Caco-2 (cell line): ENCODE measurements at regions not wholly inside any gene's neighbourhood (a gene's known extent, or its start where the extent isn't known, plus 50 kb on each side); places are given as distances from the start of the nearest gene placed in this dataset.

Experiments
- BruUV-seq: library from RNA; stranded (reverse); fragments of 400-500 nt; replicated peaks from 2 replicates; lab custom pipeline; 2021; lab: Mats Ljungman, UMichigan
- CTCF ChIA-PET: fragments of 300-600 bp; sonication (Branson Sonifier 250); formaldehyde crosslinking; loops from one replicate; lab custom pipeline; 2022; ENCODE audit warnings: antibody characterized with exemption; lab: Charles Lee
- POLR2A ChIA-PET: fragments of 300-600 bp; sonication (Branson Sonifier 250); formaldehyde crosslinking; loops from one replicate; lab custom pipeline; 2022; ENCODE audit warnings: antibody characterized with exemption; lab: Charles Lee
- DNase-seq, 2 experiments: peaks; one replicate each; pipeline versions ENCODE4 v3.0.0 to v3.0.0-alpha.2; 2020 to 2022
- H3K27me3 ChIP-seq: replicated peaks from 2 replicates; pipeline ENCODE4 v1.6.0; 2011; ENCODE audit warnings: low read length; ENCODE audit not compliant: control insufficient read depth, insufficient read depth
- H3K36me3 ChIP-seq: 2 replicates; pipeline ENCODE4 v1.5.1; 2011; ENCODE audit warnings: low read length; ENCODE audit not compliant: control insufficient read depth, insufficient read depth
- H3K4me1 ChIP-seq: fragments of 250-450 bp; sonication (Bioruptor Pico); 2 replicates; pipeline ENCODE4 v1.5.1; 2020; ENCODE audit warnings: mild to moderate bottlenecking
- H3K4me3 ChIP-seq: 2 replicates; pipeline ENCODE4 v1.5.1; 2011; ENCODE audit warnings: low read depth, mild to moderate bottlenecking, control low read depth, low read length
- H3K9me3 ChIP-seq: fragments of 250-450 bp; sonication (Bioruptor Pico); 2 replicates; pipeline ENCODE4 v1.5.1; 2020; ENCODE audit warnings: mild to moderate bottlenecking, moderate library complexity
- H3K27ac Mint-ChIP-seq: one replicate; pipeline ENCODE4 v1.8.0; 2022; ENCODE audit warnings: mixed read lengths; ENCODE audit not compliant: unreplicated experiment
- H3K27me3 Mint-ChIP-seq: one replicate; pipeline ENCODE4 v1.8.0; 2022; ENCODE audit warnings: mixed read lengths; ENCODE audit not compliant: insufficient read depth, unreplicated experiment
- H3K36me3 Mint-ChIP-seq: one replicate; pipeline ENCODE4 v1.8.0; 2022; ENCODE audit warnings: mild to moderate bottlenecking, mixed read lengths; ENCODE audit not compliant: insufficient read depth, unreplicated experiment
- H3K4me1 Mint-ChIP-seq: one replicate; pipeline ENCODE4 v1.8.0; 2022; ENCODE audit warnings: low read depth, mixed read lengths; ENCODE audit not compliant: unreplicated experiment
- H3K4me3 Mint-ChIP-seq: one replicate; pipeline ENCODE4 v1.8.0; 2022; ENCODE audit warnings: mild to moderate bottlenecking, moderate library complexity, mixed read lengths; ENCODE audit not compliant: unreplicated experiment
- H3K9me3 Mint-ChIP-seq: one replicate; pipeline ENCODE4 v1.8.0; 2022; ENCODE audit warnings: mixed read lengths; ENCODE audit not compliant: unreplicated experiment
- CTCF ChIP-seq, 2 experiments: fragments of 200-600 bp in 1 of 2; IDR thresholded peaks; 1 replicate in 1 of 2; 2 replicates in 1 of 2; pipeline versions ENCODE4 v1.5.1 to v1.8.0; 2011 to 2022; ENCODE audit warnings: antibody characterized with exemption in 1 of 2, control low read depth in 1 of 2, inconsistent platforms in 1 of 2, low read depth in 1 of 2, low read length in 1 of 2, mild to moderate bottlenecking in 1 of 2, moderate library complexity in 1 of 2; ENCODE audit not compliant: insufficient read depth in 1 of 2, severe bottlenecking in 1 of 2, unreplicated experiment in 1 of 2
- intact Hi-C: fragments of 100-400 bp; cut with micrococcal nuclease; formaldehyde crosslinking; loops from one replicate; pipeline ENCODE4 v1.10.0; 2022; ENCODE audit not compliant: unreplicated experiment

GRCh38 chr15:95352631-95353187 is 977.8 kb upstream of the NR2F2 start:
- H3K36me3 Mint-ChIP-seq, result no peaks in the 10 kb centered on the region
- no peaks in the 10 kb centered on the region for H3K36me3 ChIP-seq
- no TSS peak for BruUV-seq
- H3K4me3 ChIP-seq, result no peak overlapping the region
- no peak overlapping the region for H3K27ac Mint-ChIP-seq
- no peaks in the 10 kb centered on the region for H3K9me3 ChIP-seq
- ChIA-PET POLR2A (interaction anchor here (0.6 kb wide), 1 partner anchor 35 kb away, joined by 3 read pairs; no protein-coding TSS in a partner anchor), CTCF (no interaction called here)
- H3K4me1 ChIP-seq, result no peaks in the 10 kb centered on the region
- no peaks in the 10 kb centered on the region for H3K27me3 ChIP-seq
- peaks cover 4% of the 10 kb centered on the region for H3K27me3 Mint-ChIP-seq
- intact Hi-C loops, result no loop called here
- TF ChIP-seq CTCF (IDR thresholded peaks at IDR 0.05; ENCODE audit: insufficient read depth in 1 of 2, low read depth in 1 of 2, low read length in 1 of 2, severe bottlenecking in 1 of 2, unreplicated experiment in 1 of 2), result no peak
- no peaks in the 10 kb centered on the region for H3K4me1 Mint-ChIP-seq
- no peak for DNase-seq
- no peak overlapping the region for H3K4me3 Mint-ChIP-seq
- H3K9me3 Mint-ChIP-seq, result no peaks in the 10 kb centered on the region

DNA sequence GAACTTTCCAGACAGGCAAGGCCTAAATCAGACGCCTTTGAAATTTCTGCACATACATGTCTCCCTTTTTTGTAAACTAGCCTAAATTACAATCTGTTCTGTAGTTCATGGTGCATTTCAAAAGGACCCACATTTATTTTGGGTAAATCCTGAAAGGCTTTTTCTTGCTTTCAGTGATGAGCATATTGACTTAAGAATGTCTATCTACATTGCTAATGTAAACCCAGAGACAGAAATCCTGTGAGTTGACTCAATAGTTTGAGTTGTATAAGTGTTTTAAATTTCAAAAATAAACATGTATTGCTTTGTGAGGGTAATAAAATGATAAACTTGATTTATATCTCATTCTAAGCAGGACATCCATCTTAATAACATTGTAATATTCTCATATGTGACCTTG is 977.0 kb upstream of the NR2F2 start:
- Mint-ChIP-seq H3K27me3 (peaks cover 3% of the 10 kb centered on the region), H3K4me3 (no peak overlapping the region), H3K36me3 (no peaks in the 10 kb centered on the region), H3K27ac (no peak overlapping the region), H3K4me1 (no peaks in the 10 kb centered on the region), H3K9me3 (no peaks in the 10 kb centered on the region)
- ChIA-PET CTCF (no interaction called here), POLR2A (no interaction called here)
- H3K36me3 ChIP-seq, result no peaks in the 10 kb centered on the region
- no peak overlapping the region for H3K4me3 ChIP-seq
- TF ChIP-seq CTCF (IDR thresholded peaks at IDR 0.05; ENCODE audit: insufficient read depth in 1 of 2, low read depth in 1 of 2, low read length in 1 of 2, severe bottlenecking in 1 of 2, unreplicated experiment in 1 of 2), result no peak
- no peak for DNase-seq
- no peaks in the 10 kb centered on the region for H3K9me3 ChIP-seq
- BruUV-seq, result no TSS peak
- H3K4me1 ChIP-seq, result no peaks in the 10 kb centered on the region
- intact Hi-C loops, result no loop called here
- no peaks in the 10 kb centered on the region for H3K27me3 ChIP-seq

DNA sequence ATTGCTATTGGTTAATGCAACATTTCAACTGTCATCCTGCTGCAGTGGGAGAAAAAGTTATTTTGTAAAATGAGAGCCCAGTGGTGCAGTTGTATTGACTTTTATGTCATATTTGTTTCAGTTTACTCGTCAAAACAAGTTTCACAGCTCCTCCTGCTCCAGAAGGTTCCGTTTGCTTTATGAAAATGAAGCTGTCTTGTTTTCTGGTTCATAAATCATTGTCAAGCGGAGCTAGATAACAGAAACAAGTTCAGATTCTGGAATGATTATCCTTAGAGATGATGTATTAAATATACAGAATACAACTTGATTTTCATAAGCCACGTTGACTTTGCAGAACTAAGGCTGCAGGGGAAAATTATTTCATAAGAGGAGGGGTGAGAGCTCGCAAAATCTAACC is 970.5 kb upstream of the NR2F2 start:
- no peak for TF ChIP-seq CTCF (IDR thresholded peaks at IDR 0.05; ENCODE audit: insufficient read depth in 1 of 2, low read depth in 1 of 2, low read length in 1 of 2, severe bottlenecking in 1 of 2, unreplicated experiment in 1 of 2)
- peaks cover 10% of the 10 kb centered on the region for H3K9me3 Mint-ChIP-seq
- Histone ChIP-seq H3K4me1 (no peaks in the 10 kb centered on the region), H3K27me3 (no peaks in the 10 kb centered on the region), H3K36me3 (no peaks in the 10 kb centered on the region), H3K4me3 (no peak overlapping the region), H3K9me3 (no peaks in the 10 kb centered on the region)
- intact Hi-C loops, result no loop called here
- ChIA-PET CTCF (no interaction called here), POLR2A (no interaction called here)
- no TSS peak for BruUV-seq
- H3K4me3 Mint-ChIP-seq, result no peak overlapping the region
- no peak for DNase-seq
- no peak overlapping the region for H3K27ac Mint-ChIP-seq
- H3K4me1 Mint-ChIP-seq, result no peaks in the 10 kb centered on the region
- no peaks in the 10 kb centered on the region for H3K27me3 Mint-ChIP-seq
- H3K36me3 Mint-ChIP-seq, result no peaks in the 10 kb centered on the region
